Lung (tissue), 11 donors: ENCODE measurements at regions not wholly inside any gene's neighbourhood (a gene's known extent, or its start where the extent isn't known, plus 50 kb on each side); places are given as distances from the start of the nearest gene placed in this dataset.

Experiments used
- ATAC-seq: fragments of 200-7000 bp; cut with Tn5 transposase; one replicate; pipeline ENCODE4 v1.9.1; 2020; ENCODE audit warnings: moderate number of reproducible peaks; ENCODE audit not compliant: insufficient read depth, low FRiP score
- DNase-seq, 3 donors: peaks; one replicate each; pipeline ENCODE4 v3.0.0-alpha.2; 2013 to 2017
- H3K27ac ChIP-seq, 2 donors: one replicate each; pipeline ENCODE4 v1.5.1; 2013; ENCODE audit warnings: mild to moderate bottlenecking in 2 of 2, moderate library complexity in 2 of 2, control low read depth in 1 of 2, inconsistent platforms in 1 of 2, low read depth in 1 of 2, low read length in 1 of 2
- H3K27me3 ChIP-seq, 3 donors: one replicate each; pipeline ENCODE4 v1.5.1; 2013; ENCODE audit warnings: low read length in 2 of 3; ENCODE audit not compliant: control insufficient read depth in 3 of 3, insufficient read depth in 3 of 3
- H3K36me3 ChIP-seq, 4 donors: one replicate each; pipeline ENCODE4 v1.5.1; 2013; ENCODE audit warnings: low read length in 4 of 4, mild to moderate bottlenecking in 1 of 4, moderate library complexity in 1 of 4; ENCODE audit not compliant: control insufficient read depth in 4 of 4, insufficient read depth in 4 of 4
- H3K4me1 ChIP-seq, 5 donors: one replicate each; pipeline ENCODE4 v1.5.1; 2013; ENCODE audit warnings: low read length in 5 of 5, mild to moderate bottlenecking in 2 of 5, moderate library complexity in 1 of 5; ENCODE audit not compliant: control insufficient read depth in 5 of 5, insufficient read depth in 5 of 5
- H3K4me3 ChIP-seq: one replicate; pipeline ENCODE4 v1.5.1; 2013; ENCODE audit warnings: mild to moderate bottlenecking, control low read depth, moderate library complexity
- H3K9ac ChIP-seq, 2 donors: one replicate each; pipeline ENCODE4 v1.5.1; 2013; ENCODE audit warnings: low read length in 2 of 2, control low read depth in 1 of 2; ENCODE audit not compliant: insufficient read depth in 1 of 2
- H3K9me3 ChIP-seq, 4 donors: one replicate each; pipeline ENCODE4 v1.5.1; 2013; ENCODE audit warnings: low read length in 3 of 4, mild to moderate bottlenecking in 1 of 4, moderate library complexity in 1 of 4; ENCODE audit not compliant: control insufficient read depth in 4 of 4, insufficient read depth in 3 of 4
- CTCF ChIP-seq: IDR thresholded peaks from 2 replicates; pipeline ENCODE4 v1.5.1; 2012; ENCODE audit warnings: mild to moderate bottlenecking; ENCODE audit errors: control extremely low read depth, extremely low read depth
- WGBS, 2 donors: extraction: QIAGEN DNeasy Blood & Tissue Kit; methylation state at CpG; one replicate each; pipeline ENCODE4 v1.1.7; 2013; 5-methylcytosine and 5-hydroxymethylcytosine counted together
- donor health status: control.
- donor health status: control.
- donor health status: Bipolar disorder and iron deficiency.
- donor health status: healthy.
- donor health status: DM: yes; HTN: yes; CAD: no.

GRCh38 chr13:88857256-88857655 is 1186.1 kb downstream of the SLITRK5 start:
- Histone ChIP-seq H3K4me3 (no peak overlapping the region), H3K36me3 (no peaks in the 10 kb centered on the region), H3K4me1 (no peaks in the 10 kb centered on the region), H3K27me3 (no peaks in the 10 kb centered on the region), H3K9ac (no peak overlapping the region), H3K9me3 (peaks cover 0 to 1% (median 0%) of the 10 kb centered on the region in 4 donors), H3K27ac (no peak overlapping the region)
- no peak for DNase-seq
- no peak for TF ChIP-seq CTCF
- 82 to 97% methylated on average over 1 of the region's 1 CpG for WGBS, 2 donors
- no peak for ATAC-seq

- 75 to 81% methylated on average over 2 of the region's 2 CpGs for WGBS, 2 donors
- Histone ChIP-seq H3K4me1 (no peaks in the 10 kb centered on the region), H3K27me3 (no peaks in the 10 kb centered on the region), H3K9ac (no peak overlapping the region), H3K27ac (no peak overlapping the region), H3K36me3 (no peaks in the 10 kb centered on the region), H3K4me3 (no peak overlapping the region), H3K9me3 (peaks cover 0 to 3% (median 0%) of the 10 kb centered on the region in 4 donors)
- ATAC-seq (no peak), DNase-seq (peak in 1 of 3 donors; percentile 7)
- no peak for TF ChIP-seq CTCF
Measured at GRCh38 chr13:88862095-88862620, 1191.0 kb downstream of the SLITRK5 start.

- DNase-seq (no peak), ATAC-seq (no peak)
- 94 to 96% methylated on average over 4 of the region's 4 CpGs for WGBS, 2 donors
- Histone ChIP-seq H3K9ac (no peak overlapping the region), H3K36me3 (no peaks in the 10 kb centered on the region), H3K4me1 (no peaks in the 10 kb centered on the region), H3K27ac (no peak overlapping the region), H3K27me3 (no peaks in the 10 kb centered on the region), H3K4me3 (no peak overlapping the region), H3K9me3 (peaks cover 0 to 3% (median 0%) of the 10 kb centered on the region in 4 donors)
- TF ChIP-seq CTCF = no peak
Measured at GRCh38 chr13:88863116-88863515, 1191.9 kb downstream of the SLITRK5 start.

DNA sequence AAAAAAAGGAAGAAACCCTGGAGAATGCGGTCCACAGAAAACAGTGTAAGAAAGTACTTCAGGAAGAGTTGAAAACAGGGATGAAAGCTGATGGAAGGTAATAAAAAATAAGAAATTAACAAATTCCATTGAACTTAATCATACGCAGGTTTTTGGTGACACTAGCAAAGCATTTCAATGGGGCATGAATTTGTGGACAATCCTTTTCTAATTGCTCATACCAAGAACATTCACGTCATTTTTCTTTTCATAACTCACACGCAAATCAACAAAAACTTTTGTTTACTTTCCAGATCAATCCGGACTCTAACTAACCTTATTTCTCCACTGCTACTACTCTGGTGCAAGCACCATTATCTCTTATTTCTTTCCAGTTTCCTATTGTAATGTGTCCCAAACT is 1195.0 kb downstream of the SLITRK5 start:
- peaks cover 0 to 3% (median 0%) of the 10 kb centered on the region in 4 donors for H3K9me3 ChIP-seq
- DNase-seq = no peak
- H3K4me1 ChIP-seq = no peaks in the 10 kb centered on the region
- no peaks in the 10 kb centered on the region for H3K27me3 ChIP-seq
- ATAC-seq = no peak
- no peaks in the 10 kb centered on the region for H3K36me3 ChIP-seq
- no peak for TF ChIP-seq CTCF
- H3K27ac ChIP-seq = no peak overlapping the region
- WGBS, 2 donors = 75 to 83% methylated on average over 5 of the region's 5 CpGs
- no peak overlapping the region for H3K9ac ChIP-seq
- H3K4me3 ChIP-seq = no peak overlapping the region
